Smooth muscle cell (in vitro differentiated cells): ENCODE measurements at regions not wholly inside any gene's neighbourhood (a gene's known extent, or its start where the extent isn't known, plus 50 kb on each side); places are given as distances from the start of the nearest gene placed in this dataset.

ENCODE experiments used
- DNase-seq: peaks from one replicate; lab custom pipeline; 2025; ENCODE audit not compliant: unreplicated experiment; lab: John Stamatoyannopoulos, UW
- H2AFZ ChIP-seq: fragments of 200-600 bp; sonication (generic); 2 replicates; pipeline ENCODE4 v1.6.0; 2016; ENCODE audit warnings: antibody characterized with exemption, low read depth, mild to moderate bottlenecking
- H3F3A ChIP-seq: fragments of 200-600 bp; sonication (generic); 2 replicates; pipeline ENCODE4 v1.6.0; 2017; ENCODE audit warnings: antibody characterized with exemption, low read depth
- H3K27ac ChIP-seq: fragments of 200-600 bp; sonication (generic); 2 replicates; pipeline ENCODE4 v1.5.1; 2016; ENCODE audit warnings: low read depth, mild to moderate bottlenecking
- H3K27me3 ChIP-seq: fragments of 200-600 bp; sonication (generic); 2 replicates; pipeline ENCODE4 v1.6.1; 2016; ENCODE audit warnings: low read depth, mild to moderate bottlenecking
- H3K36me3 ChIP-seq: fragments of 200-600 bp; sonication (generic); 2 replicates; pipeline ENCODE4 v1.5.1; 2016; ENCODE audit warnings: low read depth
- H3K4me1 ChIP-seq: fragments of 200-600 bp; sonication (generic); 2 replicates; pipeline ENCODE4 v1.5.1; 2016; ENCODE audit warnings: low read depth
- H3K4me2 ChIP-seq: fragments of 200-600 bp; sonication (generic); 2 replicates; pipeline ENCODE4 v1.6.0; 2016; ENCODE audit warnings: mild to moderate bottlenecking
- H3K4me3 ChIP-seq: fragments of 200-600 bp; sonication (generic); 2 replicates; pipeline ENCODE4 v1.5.1; 2016; ENCODE audit warnings: mild to moderate bottlenecking
- H3K79me2 ChIP-seq: fragments of 200-600 bp; sonication (generic); 2 replicates; pipeline ENCODE4 v1.6.0; 2016; ENCODE audit warnings: low read depth, mild to moderate bottlenecking
- H3K9ac ChIP-seq: fragments of 200-600 bp; sonication (generic); 2 replicates; pipeline ENCODE4 v1.6.0; 2016; ENCODE audit warnings: low read depth
- H3K9me3 ChIP-seq: fragments of 200-600 bp; sonication (generic); replicated peaks from 2 replicates; pipeline ENCODE4 v1.5.1; 2016; ENCODE audit warnings: low read depth
- H4K20me1 ChIP-seq: fragments of 200-600 bp; sonication (generic); 2 replicates; pipeline ENCODE4 v1.6.0; 2016; ENCODE audit warnings: low read depth
- WGBS: methylation state at CpG from one replicate; pipeline ENCODE4 v1.1.7; 2016; ENCODE audit warnings: low lambda C conversion rate; 5-methylcytosine and 5-hydroxymethylcytosine counted together
- TF ChIP-seq, protein P1 (sequence below): fragments of 200-600 bp; sonication (generic); IDR thresholded peaks from 2 replicates; pipeline ENCODE4 v1.5.1; 2017; ENCODE audit warnings: borderline replicate concordance, mild to moderate bottlenecking, antibody characterized with exemption; ENCODE audit not compliant: insufficient read depth, poor library complexity, severe bottlenecking

DNA sequence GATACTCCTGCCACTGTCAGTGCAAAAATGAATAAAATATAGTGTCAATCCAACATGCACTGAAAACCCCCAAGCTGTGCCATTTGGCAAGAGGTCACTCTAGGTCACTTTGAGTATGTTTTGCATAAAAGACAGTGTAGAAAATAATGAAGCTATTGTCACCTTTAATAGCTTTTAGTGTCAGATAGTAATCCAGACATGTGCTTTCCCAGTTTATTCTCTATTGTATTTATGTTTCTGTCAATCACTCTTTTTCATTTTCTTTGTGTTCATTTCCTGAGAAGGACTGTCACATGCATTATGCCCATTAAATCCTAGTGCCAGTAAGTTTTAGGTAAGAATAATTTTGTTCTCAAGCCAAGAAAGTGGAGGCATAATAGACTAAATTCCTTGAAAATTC is 1073.9 kb upstream of the CDH2 start:
- Histone ChIP-seq H3K36me3 (no peaks in the 10 kb centered on the region), H3K27ac (no peak overlapping the region), H4K20me1 (no peaks in the 10 kb centered on the region), H3K79me2 (no peaks in the 10 kb centered on the region), H3K27me3 (no peaks in the 10 kb centered on the region), H3K9ac (no peak overlapping the region), H2AFZ (no peak overlapping the region), H3K9me3 (no peaks in the 10 kb centered on the region), H3K4me3 (no peak overlapping the region), H3F3A (no peaks in the 10 kb centered on the region), H3K4me2 (no peak overlapping the region), H3K4me1 (no peaks in the 10 kb centered on the region)
- TF ChIP-seq, protein P1, sequence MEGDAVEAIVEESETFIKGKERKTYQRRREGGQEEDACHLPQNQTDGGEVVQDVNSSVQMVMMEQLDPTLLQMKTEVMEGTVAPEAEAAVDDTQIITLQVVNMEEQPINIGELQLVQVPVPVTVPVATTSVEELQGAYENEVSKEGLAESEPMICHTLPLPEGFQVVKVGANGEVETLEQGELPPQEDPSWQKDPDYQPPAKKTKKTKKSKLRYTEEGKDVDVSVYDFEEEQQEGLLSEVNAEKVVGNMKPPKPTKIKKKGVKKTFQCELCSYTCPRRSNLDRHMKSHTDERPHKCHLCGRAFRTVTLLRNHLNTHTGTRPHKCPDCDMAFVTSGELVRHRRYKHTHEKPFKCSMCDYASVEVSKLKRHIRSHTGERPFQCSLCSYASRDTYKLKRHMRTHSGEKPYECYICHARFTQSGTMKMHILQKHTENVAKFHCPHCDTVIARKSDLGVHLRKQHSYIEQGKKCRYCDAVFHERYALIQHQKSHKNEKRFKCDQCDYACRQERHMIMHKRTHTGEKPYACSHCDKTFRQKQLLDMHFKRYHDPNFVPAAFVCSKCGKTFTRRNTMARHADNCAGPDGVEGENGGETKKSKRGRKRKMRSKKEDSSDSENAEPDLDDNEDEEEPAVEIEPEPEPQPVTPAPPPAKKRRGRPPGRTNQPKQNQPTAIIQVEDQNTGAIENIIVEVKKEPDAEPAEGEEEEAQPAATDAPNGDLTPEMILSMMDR, result no peak
- DNase-seq, result no peak

DNA sequence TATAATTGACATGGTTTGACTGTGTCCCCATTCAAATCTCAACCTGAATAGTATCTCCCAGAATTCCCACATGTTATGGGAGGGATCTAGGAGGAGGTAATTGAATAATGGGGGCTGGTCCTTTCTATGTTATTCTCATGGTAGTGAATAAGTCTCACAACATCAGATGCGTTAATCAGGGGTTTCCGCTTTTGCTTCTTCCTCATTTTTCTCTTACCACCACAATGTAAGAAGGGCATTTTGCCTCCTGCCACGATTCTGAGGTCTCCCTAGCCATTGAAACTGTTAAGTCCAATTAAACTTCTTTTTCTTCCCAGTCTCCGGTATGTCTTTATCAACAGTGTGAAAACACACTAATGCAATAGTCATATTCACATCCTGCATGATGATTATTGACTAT is 1073.3 kb upstream of the CDH2 start:
- WGBS, result 87% methylated on average over 4 of the region's 4 CpGs

DNA sequence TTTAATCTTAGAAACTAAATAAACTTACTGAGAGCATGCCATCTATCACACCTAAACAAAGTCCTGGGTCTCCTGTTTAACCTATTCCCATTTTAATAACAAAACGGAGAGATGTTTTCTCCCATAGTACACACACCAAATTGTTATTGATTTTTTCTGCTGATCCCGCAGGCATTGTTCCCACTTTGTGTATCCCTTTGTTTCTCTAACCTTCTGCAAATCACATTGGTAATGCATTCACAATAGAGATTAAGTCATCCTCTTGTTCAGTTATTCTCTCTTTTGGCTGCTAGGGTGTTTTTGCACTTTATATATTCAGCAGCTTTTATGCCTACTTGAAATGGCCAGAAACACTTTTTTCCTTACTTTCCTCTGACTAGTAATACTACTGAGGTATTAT is 1071.9 kb upstream of the CDH2 start:
- TF ChIP-seq, protein P1, result no peak
- 85% methylated on average over 2 of the region's 2 CpGs for WGBS

More for the DNA sequence above, 1073.3 kb upstream of the CDH2 start:
- no peak overlapping the region for H2AFZ ChIP-seq
- no peaks in the 10 kb centered on the region for H3K9me3 ChIP-seq
- no peaks in the 10 kb centered on the region for H3K4me1 ChIP-seq
- no peaks in the 10 kb centered on the region for H4K20me1 ChIP-seq
- H3K4me3 ChIP-seq, result no peak overlapping the region
- no peak overlapping the region for H3K4me2 ChIP-seq
- H3K27me3 ChIP-seq, result no peaks in the 10 kb centered on the region
- no peaks in the 10 kb centered on the region for H3K79me2 ChIP-seq
- H3F3A ChIP-seq, result no peaks in the 10 kb centered on the region
- no peak for DNase-seq
- no peak overlapping the region for H3K9ac ChIP-seq
- no peak overlapping the region for H3K27ac ChIP-seq
- TF ChIP-seq, protein P1, result no peak
- no peaks in the 10 kb centered on the region for H3K36me3 ChIP-seq

DNA sequence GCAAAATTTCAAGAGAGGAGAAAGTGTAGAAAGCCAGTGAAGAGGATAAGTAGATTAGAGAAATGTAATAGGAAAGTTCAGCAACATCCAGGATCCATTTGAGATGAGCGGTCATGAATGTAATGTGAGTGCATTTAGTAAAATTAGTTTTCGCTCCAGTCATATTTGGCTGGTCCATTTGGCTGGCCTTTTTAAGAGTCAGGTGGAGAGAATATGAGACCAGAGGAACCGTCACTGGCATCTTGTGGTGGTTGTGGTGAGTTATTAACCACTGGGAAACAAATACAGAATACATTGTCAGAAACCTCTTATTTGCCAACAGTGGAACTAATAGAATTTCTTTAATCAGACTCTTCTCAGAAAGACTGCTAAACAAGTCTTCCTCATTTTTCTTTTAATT is 1064.3 kb upstream of the CDH2 start:
- DNase-seq, result no peak
- no peaks in the 10 kb centered on the region for H4K20me1 ChIP-seq
- H3K36me3 ChIP-seq, result no peaks in the 10 kb centered on the region
- no peaks in the 10 kb centered on the region for H3K27me3 ChIP-seq
- 89% methylated on average over 3 of the region's 3 CpGs for WGBS
- no peak overlapping the region for H3K27ac ChIP-seq
- H2AFZ ChIP-seq, result no peak overlapping the region
- H3K4me1 ChIP-seq, result no peaks in the 10 kb centered on the region
- H3K4me2 ChIP-seq, result no peak overlapping the region
- no peaks in the 10 kb centered on the region for H3F3A ChIP-seq
- no peaks in the 10 kb centered on the region for H3K79me2 ChIP-seq
- H3K9ac ChIP-seq, result no peak overlapping the region
- H3K4me3 ChIP-seq, result no peak overlapping the region
- no peaks in the 10 kb centered on the region for H3K9me3 ChIP-seq
- TF ChIP-seq, protein P1, result no peak

More for the DNA sequence above, 1071.9 kb upstream of the CDH2 start:
- H3F3A ChIP-seq, result no peaks in the 10 kb centered on the region
- no peak overlapping the region for H3K27ac ChIP-seq
- no peaks in the 10 kb centered on the region for H3K79me2 ChIP-seq
- no peaks in the 10 kb centered on the region for H3K36me3 ChIP-seq
- no peak for DNase-seq
- H3K9me3 ChIP-seq, result no peaks in the 10 kb centered on the region
- no peaks in the 10 kb centered on the region for H3K27me3 ChIP-seq
- H3K4me2 ChIP-seq, result no peak overlapping the region
- no peak overlapping the region for H3K9ac ChIP-seq
- H4K20me1 ChIP-seq, result no peaks in the 10 kb centered on the region
- H2AFZ ChIP-seq, result no peak overlapping the region
- H3K4me1 ChIP-seq, result no peaks in the 10 kb centered on the region
- no peak overlapping the region for H3K4me3 ChIP-seq
